ENCODE measurements at regions not wholly inside any gene's neighbourhood (a gene's known extent, or its start where the extent isn't known, plus 50 kb on each side); places are given as distances from the start of the nearest gene placed in this dataset.

DNA sequence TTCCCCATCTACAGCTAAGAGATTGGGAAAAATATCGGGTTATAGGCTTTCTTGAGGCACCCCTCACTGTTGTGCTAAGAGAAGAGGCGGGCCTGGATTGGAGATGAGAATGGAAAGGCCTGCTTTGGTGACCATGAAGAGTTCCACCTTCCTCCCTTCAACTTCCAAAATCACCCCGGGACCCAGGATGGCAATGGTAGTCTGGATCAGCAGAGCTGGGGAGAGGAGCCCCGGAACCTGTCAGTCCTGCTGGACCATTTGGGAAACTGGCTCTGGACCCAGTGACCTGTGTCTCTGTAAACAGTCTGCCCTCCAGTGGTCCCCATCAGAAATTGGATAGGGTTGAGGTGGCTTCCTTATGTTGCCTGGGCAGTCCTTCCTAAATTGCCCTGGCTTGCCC is 1085.6 kb downstream of the KHDRBS2 start:
- Histone ChIP-seq H3K79me2 (ENCODE audit: control insufficient read depth, insufficient read depth, low read length) (no peaks in the 10 kb centered on the region), H3K36me3 (ENCODE audit: control insufficient read depth, insufficient read depth, low read length) (no peaks in the 10 kb centered on the region), H3K27me3 (ENCODE audit: control insufficient read depth, insufficient read depth, low read length) (no peaks in the 10 kb centered on the region), H3K4me2 (ENCODE audit: extremely low read depth, insufficient read depth, low read length) (no peak overlapping the region), H3K4me3 (replicated peaks in 1 of 4; ENCODE audit: control extremely low read depth in 1 of 4, insufficient read depth in 1 of 4, low read depth in 3 of 4, low read length in 4 of 4) (no peak overlapping the region), H3K9ac (ENCODE audit: insufficient read depth, low read length) (no peak overlapping the region), H3K9me3 (ENCODE audit: control insufficient read depth, insufficient read depth, low read depth, low read length) (no peaks in the 10 kb centered on the region), H3K27ac (ENCODE audit: insufficient read depth, low read length) (no peak overlapping the region), H4K20me1 (ENCODE audit: control insufficient read depth, extremely low read depth, insufficient read depth, low read length) (no peaks in the 10 kb centered on the region), H3K4me1 (ENCODE audit: control insufficient read depth, extremely low read depth, insufficient read depth, low read length) (no peaks in the 10 kb centered on the region), H2AFZ (ENCODE audit: low read length) (no peak overlapping the region)
- TF ChIP-seq, protein P1, sequence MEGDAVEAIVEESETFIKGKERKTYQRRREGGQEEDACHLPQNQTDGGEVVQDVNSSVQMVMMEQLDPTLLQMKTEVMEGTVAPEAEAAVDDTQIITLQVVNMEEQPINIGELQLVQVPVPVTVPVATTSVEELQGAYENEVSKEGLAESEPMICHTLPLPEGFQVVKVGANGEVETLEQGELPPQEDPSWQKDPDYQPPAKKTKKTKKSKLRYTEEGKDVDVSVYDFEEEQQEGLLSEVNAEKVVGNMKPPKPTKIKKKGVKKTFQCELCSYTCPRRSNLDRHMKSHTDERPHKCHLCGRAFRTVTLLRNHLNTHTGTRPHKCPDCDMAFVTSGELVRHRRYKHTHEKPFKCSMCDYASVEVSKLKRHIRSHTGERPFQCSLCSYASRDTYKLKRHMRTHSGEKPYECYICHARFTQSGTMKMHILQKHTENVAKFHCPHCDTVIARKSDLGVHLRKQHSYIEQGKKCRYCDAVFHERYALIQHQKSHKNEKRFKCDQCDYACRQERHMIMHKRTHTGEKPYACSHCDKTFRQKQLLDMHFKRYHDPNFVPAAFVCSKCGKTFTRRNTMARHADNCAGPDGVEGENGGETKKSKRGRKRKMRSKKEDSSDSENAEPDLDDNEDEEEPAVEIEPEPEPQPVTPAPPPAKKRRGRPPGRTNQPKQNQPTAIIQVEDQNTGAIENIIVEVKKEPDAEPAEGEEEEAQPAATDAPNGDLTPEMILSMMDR (conservative IDR thresholded peaks at IDR 0.05 in 1 of 2, IDR thresholded peaks at IDR 0.05 in 1 of 2; ENCODE audit: low read depth in 1 of 2, low read length in 2 of 2) = no peak
- TF ChIP-seq EZH2 (IDR thresholded peaks at IDR 0.05; ENCODE audit: low read length, missing control alignments) = no peak
- DNase-seq (ENCODE audit: low read depth in 2 of 2) = no peak

DNA sequence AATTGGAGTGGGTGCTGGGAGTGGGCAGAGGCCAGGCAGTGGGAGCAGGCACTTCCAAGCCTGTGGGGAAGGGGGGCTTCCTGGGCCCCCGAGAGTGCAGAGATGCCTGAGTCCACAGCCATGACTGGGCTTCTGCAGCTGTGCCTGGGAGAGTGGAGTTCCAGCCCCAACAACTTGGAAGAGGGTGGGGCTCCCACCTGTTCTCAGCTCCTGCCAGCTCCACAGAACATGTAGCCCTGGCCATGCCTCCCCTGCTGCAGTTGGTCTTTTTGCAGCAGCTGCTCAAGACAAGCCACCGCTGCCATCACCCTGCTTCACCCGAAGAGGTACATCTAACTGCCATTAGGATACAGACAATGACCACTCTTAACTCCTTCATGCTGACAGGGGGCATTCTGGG is 1092.3 kb downstream of the KHDRBS2 start:
- no peaks in the 10 kb centered on the region for H3K79me2 ChIP-seq (ENCODE audit: control insufficient read depth, insufficient read depth, low read length)
- H3K27me3 ChIP-seq (ENCODE audit: control insufficient read depth, insufficient read depth, low read length) = no peaks in the 10 kb centered on the region
- H2AFZ ChIP-seq (ENCODE audit: low read length) = no peak overlapping the region
- no peak overlapping the region for H3K4me3 ChIP-seq (replicated peaks in 1 of 4; ENCODE audit: control extremely low read depth in 1 of 4, insufficient read depth in 1 of 4, low read depth in 3 of 4, low read length in 4 of 4)
- H3K4me2 ChIP-seq (ENCODE audit: extremely low read depth, insufficient read depth, low read length) = no peak overlapping the region
- no peak for DNase-seq (ENCODE audit: low read depth in 2 of 2)
- no peak for TF ChIP-seq EZH2 (IDR thresholded peaks at IDR 0.05; ENCODE audit: low read length, missing control alignments)
- TF ChIP-seq, protein P1 (conservative IDR thresholded peaks at IDR 0.05 in 1 of 2, IDR thresholded peaks at IDR 0.05 in 1 of 2; ENCODE audit: low read depth in 1 of 2, low read length in 2 of 2) = no peak
- H3K27ac ChIP-seq (ENCODE audit: insufficient read depth, low read length) = no peak overlapping the region
- no peak overlapping the region for H3K9ac ChIP-seq (ENCODE audit: insufficient read depth, low read length)
- H3K36me3 ChIP-seq (ENCODE audit: control insufficient read depth, insufficient read depth, low read length) = no peaks in the 10 kb centered on the region
- H4K20me1 ChIP-seq (ENCODE audit: control insufficient read depth, extremely low read depth, insufficient read depth, low read length) = no peaks in the 10 kb centered on the region
- no peaks in the 10 kb centered on the region for H3K4me1 ChIP-seq (ENCODE audit: control insufficient read depth, extremely low read depth, insufficient read depth, low read length)
- no peaks in the 10 kb centered on the region for H3K9me3 ChIP-seq (ENCODE audit: control insufficient read depth, insufficient read depth, low read depth, low read length)

DNA sequence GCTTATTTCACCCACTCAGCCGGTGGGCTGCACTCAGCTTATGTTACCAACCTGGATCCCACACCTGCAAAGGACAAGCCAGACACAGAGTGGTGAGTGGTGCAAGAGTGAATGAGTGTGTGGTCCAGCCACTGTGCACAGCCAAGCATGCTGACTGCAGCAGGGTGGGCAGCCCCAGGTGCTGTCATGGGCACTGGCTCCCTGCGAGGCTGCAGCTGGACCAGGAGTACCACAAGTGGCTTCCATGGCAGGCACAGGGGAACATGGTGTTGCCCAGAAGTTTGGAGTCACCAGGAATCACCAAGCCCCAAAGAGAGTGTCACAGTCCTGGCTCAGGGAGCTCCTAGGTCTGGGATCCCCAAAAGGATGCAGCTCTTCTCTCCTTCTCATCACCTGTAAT is 1093.4 kb downstream of the KHDRBS2 start:
- H3K27me3 ChIP-seq (ENCODE audit: control insufficient read depth, insufficient read depth, low read length) = no peaks in the 10 kb centered on the region
- no peak overlapping the region for H3K9ac ChIP-seq (ENCODE audit: insufficient read depth, low read length)

More for the DNA sequence above, 1093.4 kb downstream of the KHDRBS2 start:
- no peak for DNase-seq (ENCODE audit: low read depth in 2 of 2)
- no peaks in the 10 kb centered on the region for H3K36me3 ChIP-seq (ENCODE audit: control insufficient read depth, insufficient read depth, low read length)
- H3K27ac ChIP-seq (ENCODE audit: insufficient read depth, low read length) = no peak overlapping the region
- H3K4me1 ChIP-seq (ENCODE audit: control insufficient read depth, extremely low read depth, insufficient read depth, low read length) = no peaks in the 10 kb centered on the region
- H3K4me2 ChIP-seq (ENCODE audit: extremely low read depth, insufficient read depth, low read length) = no peak overlapping the region
- TF ChIP-seq, protein P1 (conservative IDR thresholded peaks at IDR 0.05 in 1 of 2, IDR thresholded peaks at IDR 0.05 in 1 of 2; ENCODE audit: low read depth in 1 of 2, low read length in 2 of 2) = no peak
- TF ChIP-seq EZH2 (IDR thresholded peaks at IDR 0.05; ENCODE audit: low read length, missing control alignments) = no peak
- H3K9me3 ChIP-seq (ENCODE audit: control insufficient read depth, insufficient read depth, low read depth, low read length) = no peaks in the 10 kb centered on the region
- no peaks in the 10 kb centered on the region for H4K20me1 ChIP-seq (ENCODE audit: control insufficient read depth, extremely low read depth, insufficient read depth, low read length)
- H3K79me2 ChIP-seq (ENCODE audit: control insufficient read depth, insufficient read depth, low read length) = no peaks in the 10 kb centered on the region
- H2AFZ ChIP-seq (ENCODE audit: low read length) = no peak overlapping the region
- H3K4me3 ChIP-seq (replicated peaks in 1 of 4; ENCODE audit: control extremely low read depth in 1 of 4, insufficient read depth in 1 of 4, low read depth in 3 of 4, low read length in 4 of 4) = no peak overlapping the region

All from fibroblast of lung (primary cell).